Hematopoietic multipotent progenitor cell (in vitro differentiated cells): ENCODE measurements at regions not wholly inside any gene's neighbourhood (a gene's known extent, or its start where the extent isn't known, plus 50 kb on each side); places are given as distances from the start of the nearest gene placed in this dataset.

ENCODE experiments used
- DNase-seq, 3 donors: peaks; one replicate each; pipeline ENCODE4 v3.0.0-alpha.2; 2011 to 2015; ENCODE audit warnings: low read depth in 2 of 3, low spot score in 2 of 3

GRCh38 chr12:131370321-131370720 is 340.6 kb upstream of the SFSWAP start:
- no peak for DNase-seq

GRCh38 chr12:131370791-131371347 is 340.0 kb upstream of the SFSWAP start:
- no peak for DNase-seq

- no peak for DNase-seq
Measured at GRCh38 chr12:131371401-131372170, 339.3 kb upstream of the SFSWAP start.

- no peak for DNase-seq
Measured at GRCh38 chr12:131372171-131372475, 338.8 kb upstream of the SFSWAP start.

GRCh38 chr12:131372706-131373195 is 338.1 kb upstream of the SFSWAP start:
- DNase-seq, result no peak

- DNase-seq, result no peak
Measured at GRCh38 chr12:131375261-131375971, 335.5 kb upstream of the SFSWAP start.

- DNase-seq, result no peak
Measured at GRCh38 chr12:131375972-131376345, 334.9 kb upstream of the SFSWAP start.

GRCh38 chr12:131378176-131378842 is 332.6 kb upstream of the SFSWAP start:
- DNase-seq, result no peak

GRCh38 chr12:131378861-131379665 is 331.8 kb upstream of the SFSWAP start:
- DNase-seq, result no peak

GRCh38 chr12:131379738-131380137 is 331.2 kb upstream of the SFSWAP start:
- DNase-seq, result no peak

GRCh38 chr12:131380220-131380964 is 330.5 kb upstream of the SFSWAP start:
- no peak for DNase-seq

GRCh38 chr12:131380965-131381705 is 329.8 kb upstream of the SFSWAP start:
- DNase-seq, result no peak

- DNase-seq, result no peak
Measured at GRCh38 chr12:131381716-131382430, 329.0 kb upstream of the SFSWAP start.

GRCh38 chr12:131383291-131383690 is 327.6 kb upstream of the SFSWAP start:
- no peak for DNase-seq

- no peak for DNase-seq
Measured at GRCh38 chr12:131383741-131384543, 326.9 kb upstream of the SFSWAP start.

GRCh38 chr12:131384544-131384855 is 326.4 kb upstream of the SFSWAP start:
- no peak for DNase-seq

GRCh38 chr12:131385313-131386166 is 325.4 kb upstream of the SFSWAP start:
- DNase-seq, result no peak
